GM12891 (cell line): ENCODE measurements at regions not wholly inside any gene's neighbourhood (a gene's known extent, or its start where the extent isn't known, plus 50 kb on each side); places are given as distances from the start of the nearest gene placed in this dataset.

Experiments used
- DNase-seq: peaks from one replicate; pipeline ENCODE4 v3.0.0; 2011; ENCODE audit warnings: low spot score; ENCODE audit not compliant: insufficient read length
- FAIRE-seq: peaks from 2 replicates; lab custom pipeline; 2011; peaks lifted over from hg19 to GRCh38; lab: Jason Lieb, UNC
- PAX5 ChIP-seq: IDR thresholded peaks from 2 replicates; pipeline ENCODE4 v1.6.1; 2011; ENCODE audit warnings: low read length, moderate library complexity, mild to moderate bottlenecking; ENCODE audit not compliant: insufficient read depth, severe bottlenecking
- POLR2A ChIP-seq: IDR thresholded peaks from 2 replicates; pipeline ENCODE4 v1.6.1; 2011; ENCODE audit warnings: low read depth, low read length, control low read depth
- POLR2AphosphoS5 ChIP-seq: IDR thresholded peaks from 2 replicates; pipeline ENCODE4 v1.6.1; 2011; ENCODE audit warnings: low read depth, low read length, control low read depth
- POU2F2 ChIP-seq: IDR thresholded peaks from 2 replicates; pipeline ENCODE4 v1.6.1; 2011; ENCODE audit warnings: low read depth, mild to moderate bottlenecking, control low read depth, low read length, moderate library complexity
- SPI1 ChIP-seq: IDR thresholded peaks from 2 replicates; pipeline ENCODE4 v1.6.1; 2011; ENCODE audit warnings: low read depth, low read length, control low read depth
- TAF1 ChIP-seq: IDR thresholded peaks from 2 replicates; pipeline ENCODE4 v1.6.1; 2011; ENCODE audit warnings: low read depth, low read length, control low read depth

- DNase-seq = no peak
- TF ChIP-seq TAF1 (no peak), POU2F2 (no peak), POLR2AphosphoS5 (no peak), POLR2A (no peak), SPI1 (no peak), PAX5 (no peak)
- FAIRE-seq = no peak
Observed at GRCh38 chr4:181278941-181279340, 964.3 kb upstream of the TENM3 start.

GRCh38 chr4:181281451-181281850 lies 961.8 kb upstream of the TENM3 start:
- DNase-seq (no peak), FAIRE-seq (no peak)
- no peak for TF ChIP-seq TAF1
- TF ChIP-seq POLR2A = no peak
- TF ChIP-seq PAX5 = no peak
- no peak for TF ChIP-seq SPI1
- no peak for TF ChIP-seq POLR2AphosphoS5
- no peak for TF ChIP-seq POU2F2

GRCh38 chr4:181289198-181289597 lies 954.0 kb upstream of the TENM3 start:
- no peak for TF ChIP-seq POU2F2
- no peak for TF ChIP-seq SPI1
- TF ChIP-seq TAF1 = no peak
- TF ChIP-seq POLR2AphosphoS5 = no peak
- no peak for TF ChIP-seq PAX5
- no peak for TF ChIP-seq POLR2A
- FAIRE-seq (no peak), DNase-seq (no peak)

- no peak for DNase-seq
- TF ChIP-seq POLR2A (no peak), POLR2AphosphoS5 (no peak), SPI1 (no peak), PAX5 (no peak), POU2F2 (no peak), TAF1 (no peak)
- no peak for FAIRE-seq
Observed at GRCh38 chr4:181291615-181292014, 951.6 kb upstream of the TENM3 start.

GRCh38 chr4:181293014-181293413 lies 950.2 kb upstream of the TENM3 start:
- no peak for FAIRE-seq
- TF ChIP-seq POU2F2 = no peak
- no peak for TF ChIP-seq POLR2AphosphoS5
- no peak for TF ChIP-seq SPI1
- TF ChIP-seq PAX5 = no peak
- no peak for DNase-seq

GRCh38 chr4:181293541-181293940 lies 949.7 kb upstream of the TENM3 start:
- DNase-seq (no peak), FAIRE-seq (no peak)
- TF ChIP-seq POLR2AphosphoS5 = no peak
- TF ChIP-seq POU2F2 = no peak

- DNase-seq (no peak), FAIRE-seq (no peak)
- TF ChIP-seq PAX5 (no peak), SPI1 (no peak), TAF1 (no peak), POLR2AphosphoS5 (no peak), POU2F2 (no peak), POLR2A (no peak)
Observed at GRCh38 chr4:181294421-181294820, 948.8 kb upstream of the TENM3 start.

- TF ChIP-seq POLR2A (no peak), POU2F2 (no peak), SPI1 (no peak), TAF1 (no peak), POLR2AphosphoS5 (no peak), PAX5 (no peak)
- FAIRE-seq (peak; percentile 66), DNase-seq (peak; percentile 5)
Observed at GRCh38 chr4:181301735-181302710, 941.2 kb upstream of the TENM3 start.

- TF ChIP-seq POLR2A (no peak), POLR2AphosphoS5 (no peak), SPI1 (no peak), PAX5 (no peak), TAF1 (no peak), POU2F2 (no peak)
- FAIRE-seq = no peak
- DNase-seq = no peak
Observed at GRCh38 chr4:181307824-181308223, 935.4 kb upstream of the TENM3 start.

- TF ChIP-seq POLR2AphosphoS5 = no peak
- TF ChIP-seq PAX5 = no peak
- no peak for TF ChIP-seq POU2F2
- no peak for TF ChIP-seq POLR2A
- no peak for TF ChIP-seq TAF1
- TF ChIP-seq SPI1 = no peak
- FAIRE-seq = no peak
- DNase-seq = no peak
Observed at GRCh38 chr4:181308476-181309312, 934.5 kb upstream of the TENM3 start.
